Sigmoid colon (tissue), 6 donors: ENCODE measurements at regions not wholly inside any gene's neighbourhood (a gene's known extent, or its start where the extent isn't known, plus 50 kb on each side); places are given as distances from the start of the nearest gene placed in this dataset.

Source experiments
- DNase-seq: peaks from one replicate; pipeline ENCODE4 v3.0.0-alpha.2; 2019
- H3K27ac ChIP-seq, 4 donors: fragments of 200-600 bp; sonication (generic); one replicate each; pipeline ENCODE4 v1.5.1; 2016 to 2019; ENCODE audit warnings: mild to moderate bottlenecking in 1 of 4
- H3K27me3 ChIP-seq, 3 donors: fragments of 200-600 bp; sonication (generic); one replicate each; pipeline ENCODE4 v1.5.1; 2019; ENCODE audit warnings: mild to moderate bottlenecking in 1 of 3
- H3K36me3 ChIP-seq, 4 donors: fragments of 200-600 bp; sonication (generic); one replicate each; pipeline ENCODE4 v1.5.1; 2016 to 2019
- H3K4me1 ChIP-seq, 4 donors: fragments of 200-600 bp; sonication (generic); one replicate each; pipeline ENCODE4 v1.5.1; 2017 to 2019
- H3K4me3 ChIP-seq, 4 donors: fragments of 200-600 bp; sonication (generic); one replicate each; pipeline ENCODE4 v1.5.1; 2017 to 2019; ENCODE audit warnings: mild to moderate bottlenecking in 2 of 4, moderate library complexity in 1 of 4
- H3K9me3 ChIP-seq, 4 donors: fragments of 200-600 bp in 3 of 4; sonication (generic) in 3 of 4; one replicate each; pipeline versions ENCODE4 v1.5.1 to v1.6.1; 2013 to 2019
- EP300 ChIP-seq, 4 donors: sonication (generic); formaldehyde crosslinking; IDR thresholded peaks; one replicate each; pipeline ENCODE4 v1.6.1; 2017; ENCODE audit warnings: antibody characterized with exemption in 4 of 4
- POLR2A ChIP-seq, 2 donors: fragments of 450-650 bp; IDR thresholded peaks; one replicate each; pipeline ENCODE4 v1.6.1; 2016; ENCODE audit warnings: antibody characterized with exemption in 2 of 2, mild to moderate bottlenecking in 2 of 2, moderate library complexity in 2 of 2
- POLR2AphosphoS5 ChIP-seq, 4 donors: sonication (generic); formaldehyde crosslinking; IDR thresholded peaks; one replicate each; pipeline ENCODE4 v1.6.1; 2017; ENCODE audit warnings: antibody characterized with exemption in 4 of 4
- WGBS, 2 donors: extraction: QIAGEN DNeasy Blood & Tissue Kit; methylation state at CpG; one replicate each; pipeline ENCODE4 v1.1.7; 2013; 5-methylcytosine and 5-hydroxymethylcytosine counted together
- intact Hi-C: fragments of 100-400 bp; cut with DNase I; formaldehyde crosslinking; loops from one replicate; pipeline ENCODE4 v1.15.1; 2023
- TF ChIP-seq, protein P1 (sequence below), 4 experiments: fragments of 450-650 bp in 3 of 4; fragments of 200-600 bp in 1 of 4; IDR thresholded peaks; one replicate each; pipeline ENCODE4 v1.5.1; 2016 to 2019; ENCODE audit warnings: antibody characterized with exemption in 4 of 4, mild to moderate bottlenecking in 3 of 4, moderate library complexity in 2 of 4
- donor health status: healthy with polysubstance abuse.
- donor health status: healthy.

DNA sequence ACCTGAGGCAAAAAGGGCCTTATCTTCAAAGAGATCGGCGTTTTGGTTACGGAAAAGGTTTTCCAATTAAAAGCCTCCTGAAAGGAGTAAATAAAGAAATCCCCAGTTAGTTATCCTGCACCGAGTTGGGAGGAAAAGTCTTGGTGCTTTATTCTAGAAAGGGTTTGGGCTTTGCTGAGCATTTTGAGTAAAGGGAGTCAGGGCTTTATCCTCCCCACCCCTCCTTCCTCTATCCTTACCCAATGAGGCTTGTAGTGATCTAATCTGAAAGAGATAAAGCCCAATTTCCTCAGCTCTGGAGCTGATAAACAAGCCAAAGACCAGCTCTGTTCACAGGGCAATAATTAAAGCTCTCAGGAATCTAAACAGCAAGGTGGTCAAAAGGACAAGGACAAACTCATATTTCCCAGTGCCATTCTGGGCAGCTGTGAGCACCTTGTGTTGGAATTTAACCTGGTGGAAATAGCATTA is 188.9 kb upstream of the TSC22D1 start:
- Histone ChIP-seq H3K4me3 (no peak overlapping the region), H3K4me1 (peaks cover 0 to 4% (median 0%) of the 10 kb centered on the region in 4 donors), H3K27ac (no peak overlapping the region), H3K27me3 (no peaks in the 10 kb centered on the region), H3K9me3 (no peaks in the 10 kb centered on the region), H3K36me3 (no peaks in the 10 kb centered on the region)
- 16 to 53% methylated on average over 4 of the region's 4 CpGs for WGBS, 2 donors
- intact Hi-C loops, result no loop called here
- no peak for DNase-seq
- TF ChIP-seq, protein P1, sequence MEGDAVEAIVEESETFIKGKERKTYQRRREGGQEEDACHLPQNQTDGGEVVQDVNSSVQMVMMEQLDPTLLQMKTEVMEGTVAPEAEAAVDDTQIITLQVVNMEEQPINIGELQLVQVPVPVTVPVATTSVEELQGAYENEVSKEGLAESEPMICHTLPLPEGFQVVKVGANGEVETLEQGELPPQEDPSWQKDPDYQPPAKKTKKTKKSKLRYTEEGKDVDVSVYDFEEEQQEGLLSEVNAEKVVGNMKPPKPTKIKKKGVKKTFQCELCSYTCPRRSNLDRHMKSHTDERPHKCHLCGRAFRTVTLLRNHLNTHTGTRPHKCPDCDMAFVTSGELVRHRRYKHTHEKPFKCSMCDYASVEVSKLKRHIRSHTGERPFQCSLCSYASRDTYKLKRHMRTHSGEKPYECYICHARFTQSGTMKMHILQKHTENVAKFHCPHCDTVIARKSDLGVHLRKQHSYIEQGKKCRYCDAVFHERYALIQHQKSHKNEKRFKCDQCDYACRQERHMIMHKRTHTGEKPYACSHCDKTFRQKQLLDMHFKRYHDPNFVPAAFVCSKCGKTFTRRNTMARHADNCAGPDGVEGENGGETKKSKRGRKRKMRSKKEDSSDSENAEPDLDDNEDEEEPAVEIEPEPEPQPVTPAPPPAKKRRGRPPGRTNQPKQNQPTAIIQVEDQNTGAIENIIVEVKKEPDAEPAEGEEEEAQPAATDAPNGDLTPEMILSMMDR (IDR thresholded peaks at IDR 0.05), result no peak
- TF ChIP-seq POLR2AphosphoS5 (IDR thresholded peaks at IDR 0.05) (no peak), POLR2A (IDR thresholded peaks at IDR 0.05) (no peak), EP300 (IDR thresholded peaks at IDR 0.05) (no peak)

DNA sequence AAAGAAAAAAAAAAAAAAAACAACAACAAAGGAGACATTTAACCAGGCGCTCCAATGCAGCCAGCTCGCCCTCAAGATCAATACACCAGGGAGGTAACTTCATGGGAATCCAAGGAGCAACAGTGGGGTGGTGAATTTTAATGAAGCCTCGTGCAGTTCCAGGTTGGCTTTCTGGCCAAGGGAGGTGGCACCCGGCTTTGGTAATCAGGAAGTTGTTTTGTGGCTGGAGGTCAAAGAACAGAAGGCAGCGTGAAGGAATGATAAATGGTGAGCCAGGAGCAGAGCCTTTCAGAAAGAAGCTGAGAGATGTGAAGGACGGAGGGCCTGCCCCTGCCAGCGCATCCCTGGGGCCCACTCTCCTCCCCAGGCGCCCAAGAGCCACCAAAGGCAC is 188.2 kb upstream of the TSC22D1 start:
- no peak overlapping the region for H3K27ac ChIP-seq
- no peak for DNase-seq
- H3K4me3 ChIP-seq, result no peak overlapping the region
- H3K9me3 ChIP-seq, result no peaks in the 10 kb centered on the region
- H3K36me3 ChIP-seq, result no peaks in the 10 kb centered on the region
- intact Hi-C loops, result no loop called here
- no peaks in the 10 kb centered on the region for H3K27me3 ChIP-seq
- 13 to 53% methylated on average over 8 of the region's 8 CpGs for WGBS, 2 donors
- TF ChIP-seq EP300 (IDR thresholded peaks at IDR 0.05), result no peak
- no peak for TF ChIP-seq POLR2AphosphoS5 (IDR thresholded peaks at IDR 0.05)
- TF ChIP-seq, protein P1 (IDR thresholded peaks at IDR 0.05), result no peak
- TF ChIP-seq POLR2A (IDR thresholded peaks at IDR 0.05), result no peak
- peaks cover 0 to under 1% (median 0%) of the 10 kb centered on the region in 4 donors for H3K4me1 ChIP-seq

DNA sequence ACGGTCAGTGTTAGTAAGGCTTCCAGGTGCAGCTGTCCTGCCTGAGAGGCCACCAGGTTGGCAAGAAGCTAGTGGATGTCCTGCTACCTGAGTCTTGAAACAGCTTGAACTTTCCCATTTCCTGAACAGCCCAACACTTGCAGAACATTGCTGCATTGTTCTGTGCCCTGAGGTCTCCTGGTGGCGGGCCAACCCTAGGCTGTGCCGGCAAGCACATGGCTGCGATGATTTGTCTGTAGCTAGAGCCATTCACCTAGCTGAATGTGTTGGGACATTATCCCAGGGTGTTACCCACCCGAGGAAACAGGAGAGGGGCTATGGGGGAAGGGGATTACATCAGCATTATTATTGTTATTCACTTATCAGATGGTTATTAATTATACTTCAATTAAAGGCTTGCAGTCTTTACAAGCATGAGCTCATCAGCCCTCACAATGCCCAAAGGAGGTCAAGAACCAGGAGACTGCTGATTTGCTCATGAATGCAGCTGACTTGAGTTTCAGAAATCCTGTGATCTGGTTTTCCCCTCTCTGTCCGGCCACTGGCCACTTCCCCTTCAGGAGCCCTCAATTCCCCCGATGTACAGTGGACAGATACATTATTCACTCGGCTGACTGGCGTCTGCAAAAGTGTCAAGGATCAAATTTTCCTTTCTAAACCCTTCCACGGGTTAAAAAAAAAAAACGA is 187.6 kb upstream of the TSC22D1 start:
- H3K27ac ChIP-seq, result no peak overlapping the region
- intact Hi-C loops, result no loop called here

DNA sequence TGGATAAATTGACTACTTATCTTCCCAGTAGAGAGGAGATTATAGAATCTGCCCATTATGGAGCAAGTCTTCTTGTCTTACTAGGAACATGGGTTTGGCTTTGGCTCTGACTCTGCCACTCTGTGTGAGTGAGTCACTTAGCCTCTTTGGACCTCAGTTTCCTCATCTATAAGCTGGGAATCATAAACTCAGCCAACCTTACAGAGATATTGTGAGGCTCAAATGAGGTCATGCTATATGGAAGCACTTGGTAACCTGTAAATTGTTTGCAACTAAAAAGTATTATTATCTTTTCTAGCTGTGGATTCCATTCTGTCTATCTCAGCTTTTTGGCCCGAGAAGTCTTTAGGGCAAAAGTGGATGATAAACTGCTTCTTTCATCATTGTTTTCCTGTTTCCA is 186.8 kb upstream of the TSC22D1 start:
- DNase-seq, result no peak
- no peaks in the 10 kb centered on the region for H3K9me3 ChIP-seq
- no peak overlapping the region for H3K4me3 ChIP-seq
- no peaks in the 10 kb centered on the region for H3K36me3 ChIP-seq
- no peaks in the 10 kb centered on the region for H3K27me3 ChIP-seq
- no peak for TF ChIP-seq POLR2AphosphoS5 (IDR thresholded peaks at IDR 0.05)
- H3K27ac ChIP-seq, result no peak overlapping the region
- intact Hi-C loops, result no loop called here
- 82 to 89% methylated on average over 1 of the region's 1 CpG for WGBS, 2 donors
- peaks cover 0 to 6% (median 0%) of the 10 kb centered on the region in 4 donors for H3K4me1 ChIP-seq

More for the DNA sequence above, 187.6 kb upstream of the TSC22D1 start:
- no peaks in the 10 kb centered on the region for H3K36me3 ChIP-seq
- peaks cover 0 to 6% (median 0%) of the 10 kb centered on the region in 4 donors for H3K4me1 ChIP-seq
- no peak overlapping the region for H3K4me3 ChIP-seq
- H3K9me3 ChIP-seq, result no peaks in the 10 kb centered on the region
- no peaks in the 10 kb centered on the region for H3K27me3 ChIP-seq
- DNase-seq, result no peak
- no peak for TF ChIP-seq EP300 (IDR thresholded peaks at IDR 0.05)
- TF ChIP-seq POLR2A (IDR thresholded peaks at IDR 0.05), result no peak
- TF ChIP-seq, protein P1 (IDR thresholded peaks at IDR 0.05), result no peak
- TF ChIP-seq POLR2AphosphoS5 (IDR thresholded peaks at IDR 0.05), result no peak
- WGBS, 2 donors, result 16 to 54% methylated on average over 11 of the region's 11 CpGs

DNA sequence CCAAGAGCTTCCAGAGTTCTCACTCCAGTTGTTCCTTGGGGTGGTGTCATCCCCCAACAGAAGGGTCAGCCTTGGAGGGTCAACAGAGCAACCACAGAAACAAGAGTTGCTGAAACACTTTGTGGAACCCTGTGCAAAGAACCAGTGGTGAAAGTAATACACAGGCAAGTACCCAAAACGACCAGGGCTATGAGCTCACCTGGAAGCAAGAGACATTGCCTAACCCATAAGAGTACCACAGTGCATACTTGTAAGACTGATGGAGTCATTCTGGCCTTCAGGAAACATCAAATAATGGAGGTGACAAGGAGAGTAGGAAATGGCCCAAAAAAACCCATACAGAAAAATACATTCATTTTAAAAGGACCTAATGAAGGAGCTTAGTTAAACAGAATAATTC is 184.3 kb upstream of the TSC22D1 start:
- H3K36me3 ChIP-seq, result no peaks in the 10 kb centered on the region
- DNase-seq, result no peak
- H3K4me3 ChIP-seq, result no peak overlapping the region
- H3K27ac ChIP-seq, result peak overlapping the region in 1 of 4 donors; percentile 57
- H3K4me1 ChIP-seq, result peaks cover 0 to 6% (median 0%) of the 10 kb centered on the region in 4 donors
- no peaks in the 10 kb centered on the region for H3K9me3 ChIP-seq
- intact Hi-C loops, result no loop called here
- no peak for TF ChIP-seq POLR2A (IDR thresholded peaks at IDR 0.05)
- no peak for TF ChIP-seq EP300 (IDR thresholded peaks at IDR 0.05)
- TF ChIP-seq POLR2AphosphoS5 (IDR thresholded peaks at IDR 0.05), result no peak
- TF ChIP-seq, protein P1 (IDR thresholded peaks at IDR 0.05), result no peak
- H3K27me3 ChIP-seq, result no peaks in the 10 kb centered on the region
- 19 to 60% methylated on average over 1 of the region's 1 CpG for WGBS, 2 donors
